Esophagus (tissue), 2 donors: ENCODE measurements at regions not wholly inside any gene's neighbourhood (a gene's known extent, or its start where the extent isn't known, plus 50 kb on each side); places are given as distances from the start of the nearest gene placed in this dataset.

Experiments used
- H3K27ac ChIP-seq, 2 donors: one replicate each; pipeline ENCODE4 v1.5.1; 2013; ENCODE audit warnings: low read depth in 2 of 2, mild to moderate bottlenecking in 2 of 2, inconsistent platforms in 1 of 2, low read length in 1 of 2, moderate library complexity in 1 of 2
- H3K27me3 ChIP-seq, 2 donors: one replicate each; pipeline ENCODE4 v1.6.1; 2013; ENCODE audit warnings: low read length in 2 of 2, control low read depth in 1 of 2, mild to moderate bottlenecking in 1 of 2; ENCODE audit not compliant: insufficient read depth in 2 of 2, control insufficient read depth in 1 of 2
- H3K36me3 ChIP-seq, 2 donors: one replicate each; pipeline ENCODE4 v1.6.1; 2013; ENCODE audit warnings: low read length in 1 of 2; ENCODE audit not compliant: control insufficient read depth in 2 of 2, insufficient read depth in 2 of 2
- H3K4me1 ChIP-seq, 2 donors: one replicate each; pipeline ENCODE4 v1.6.1; 2013; ENCODE audit warnings: low read length in 1 of 2; ENCODE audit not compliant: control insufficient read depth in 2 of 2, insufficient read depth in 2 of 2
- H3K4me3 ChIP-seq, 2 donors: one replicate each; pipeline ENCODE4 v1.5.1; 2013; ENCODE audit warnings: low read length in 2 of 2, mild to moderate bottlenecking in 2 of 2, low read depth in 1 of 2, moderate library complexity in 1 of 2
- H3K9me3 ChIP-seq, 2 donors: one replicate each; pipeline ENCODE4 v1.6.1; 2013; ENCODE audit warnings: mild to moderate bottlenecking in 2 of 2, low read depth in 1 of 2, low read length in 1 of 2, moderate library complexity in 1 of 2; ENCODE audit not compliant: control insufficient read depth in 2 of 2, insufficient read depth in 1 of 2
- WGBS, 2 donors: extraction: QIAGEN DNeasy Blood & Tissue Kit; methylation state at CpG; one replicate each; pipeline ENCODE4 v1.1.7; 2013; 5-methylcytosine and 5-hydroxymethylcytosine counted together
- donor health status: healthy with polysubstance abuse.
- donor health status: Bipolar disorder and iron deficiency.

DNA sequence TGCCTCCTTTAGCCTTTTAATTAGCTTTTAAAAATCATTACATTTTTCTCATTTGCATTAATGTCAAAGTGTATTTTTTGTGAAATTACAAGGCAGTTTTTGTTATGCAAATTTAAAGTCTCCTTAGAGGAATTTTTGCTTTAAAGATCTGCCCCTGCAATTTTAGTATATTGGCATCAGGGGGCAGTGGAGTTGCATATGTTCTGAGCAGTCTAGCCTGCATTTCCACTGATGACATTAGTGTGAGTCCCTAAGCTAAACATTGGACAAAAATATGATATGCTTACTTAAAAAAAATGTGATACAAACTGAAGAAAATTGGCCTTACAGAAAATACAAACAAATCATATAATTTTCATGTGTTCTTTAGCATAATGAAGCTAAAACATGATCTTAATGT, 426.5 kb downstream of the SLC4A3 start:
- H3K4me3 ChIP-seq, result no peak overlapping the region
- no peaks in the 10 kb centered on the region for H3K4me1 ChIP-seq
- H3K27me3 ChIP-seq, result no peaks in the 10 kb centered on the region
- no peaks in the 10 kb centered on the region for H3K9me3 ChIP-seq
- H3K36me3 ChIP-seq, result no peaks in the 10 kb centered on the region
- H3K27ac ChIP-seq, result no peak overlapping the region

DNA sequence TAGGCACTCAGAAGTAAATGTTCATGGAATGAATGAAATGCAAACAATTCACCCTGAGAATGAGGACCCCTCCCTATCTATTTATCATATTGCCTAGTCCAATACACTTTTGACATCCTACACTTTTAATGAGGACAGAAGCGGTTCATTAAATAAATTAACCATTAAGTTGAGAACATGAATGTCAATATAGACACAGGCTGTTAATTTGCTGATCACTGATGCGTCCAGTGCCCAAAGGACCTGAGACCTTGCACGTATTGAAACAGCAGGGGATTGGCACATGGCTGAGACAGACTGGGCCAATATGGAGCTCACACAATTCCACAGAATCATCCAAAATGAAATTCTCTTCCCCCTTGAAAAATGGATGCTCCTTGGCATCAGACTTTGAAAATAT, 430.0 kb downstream of the SLC4A3 start:
- Histone ChIP-seq H3K27me3 (no peaks in the 10 kb centered on the region), H3K36me3 (no peaks in the 10 kb centered on the region), H3K9me3 (peaks cover 0 to 2% of the 10 kb centered on the region in 2 donors), H3K4me3 (no peak overlapping the region), H3K4me1 (no peaks in the 10 kb centered on the region), H3K27ac (no peak overlapping the region)
- WGBS, 2 donors, result 81 to 86% methylated on average over 3 of the region's 3 CpGs

DNA sequence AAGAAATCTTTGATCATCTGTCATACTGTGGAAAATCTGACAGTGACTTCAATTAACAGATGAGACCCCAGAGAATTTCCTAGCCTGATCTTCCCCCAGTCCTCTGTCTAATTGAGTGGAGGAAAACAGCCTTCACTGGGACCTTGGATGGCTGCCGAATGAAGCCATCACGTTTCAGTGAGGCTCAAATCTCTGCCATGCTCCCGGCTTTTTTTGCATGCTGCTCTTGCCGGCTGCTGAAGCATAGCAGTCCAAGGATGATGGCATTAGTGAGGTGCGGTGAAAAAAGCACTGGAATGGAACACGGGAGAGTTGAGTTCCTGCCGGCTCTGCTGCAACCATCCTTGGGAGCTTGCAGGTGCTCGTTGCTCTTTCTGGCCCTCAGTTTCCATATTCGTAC, 430.5 kb downstream of the SLC4A3 start:
- H3K36me3 ChIP-seq, result no peaks in the 10 kb centered on the region
- peaks cover 0 to 2% of the 10 kb centered on the region in 2 donors for H3K9me3 ChIP-seq
- H3K4me3 ChIP-seq, result no peak overlapping the region
- H3K27me3 ChIP-seq, result peaks cover 0 to under 1% of the 10 kb centered on the region in 2 donors
- no peak overlapping the region for H3K27ac ChIP-seq
- 78 to 86% methylated on average over 9 of the region's 9 CpGs for WGBS, 2 donors
- H3K4me1 ChIP-seq, result peaks cover 0 to under 1% of the 10 kb centered on the region in 2 donors

DNA sequence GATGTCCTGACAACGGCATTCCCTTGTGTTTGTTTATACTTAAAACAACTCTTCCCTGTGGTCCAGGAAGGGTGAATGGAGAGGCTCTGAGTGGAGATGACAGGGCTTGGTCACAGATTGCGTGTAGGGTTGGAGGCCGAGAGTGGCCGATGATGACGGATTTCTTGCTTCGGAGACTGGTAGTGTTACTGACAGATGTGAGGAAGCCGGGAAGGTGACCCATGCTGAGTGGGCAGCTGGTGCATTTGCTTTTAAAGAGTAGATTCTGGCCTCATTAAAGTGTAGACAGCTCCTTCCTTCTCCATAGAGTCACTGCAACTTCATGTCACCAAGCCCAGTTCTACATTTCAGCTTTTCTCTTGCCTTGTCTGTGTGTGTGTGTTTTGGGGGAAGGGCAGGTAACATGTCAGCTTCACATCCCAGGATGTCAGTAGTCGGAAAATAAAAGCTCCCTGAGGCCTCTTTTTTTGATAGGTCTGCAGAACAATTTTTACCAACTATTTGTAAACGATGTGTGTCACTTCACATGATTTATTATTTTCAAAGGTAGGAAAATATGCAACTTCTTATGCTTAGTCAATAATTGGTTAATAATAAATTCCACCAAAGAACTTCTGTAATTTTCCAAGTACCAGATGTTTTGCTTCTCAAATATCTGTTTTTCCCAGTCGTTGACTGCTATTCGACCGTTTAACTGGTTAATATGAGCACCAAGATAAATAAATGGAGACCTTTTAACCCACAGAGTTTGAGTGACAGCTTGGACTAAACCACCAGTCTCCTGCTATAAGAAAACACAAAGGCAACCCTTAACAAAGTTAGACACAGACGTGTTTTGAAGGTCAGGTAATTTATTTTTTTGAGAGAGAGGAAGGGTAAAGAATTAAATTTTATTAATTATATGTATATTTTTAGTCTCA, 436.9 kb downstream of the SLC4A3 start:
- WGBS, 2 donors, result 52 to 54% methylated on average over 13 of the region's 13 CpGs
- H3K36me3 ChIP-seq, result no peaks in the 10 kb centered on the region

DNA sequence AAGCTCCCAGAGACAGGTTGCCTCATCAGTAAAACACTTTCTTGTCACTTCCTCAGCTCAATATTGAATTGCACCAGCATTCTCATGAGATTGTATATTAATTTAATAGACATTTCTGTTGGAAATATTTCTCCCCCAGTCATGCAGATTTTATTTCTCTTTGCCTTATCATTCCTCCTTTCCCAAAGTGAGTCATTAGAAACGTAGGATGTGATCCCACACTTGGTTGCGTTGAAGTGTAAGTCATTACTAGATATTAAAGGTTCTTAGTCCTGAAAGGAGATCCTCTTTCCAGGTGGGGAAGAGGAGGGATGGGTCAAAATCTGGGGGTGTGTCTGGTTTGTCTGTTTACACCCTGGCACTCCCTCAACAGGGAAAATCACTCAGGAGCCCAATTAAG, 438.2 kb downstream of the SLC4A3 start:
- Histone ChIP-seq H3K36me3 (no peaks in the 10 kb centered on the region), H3K9me3 (peaks cover 0 to 2% of the 10 kb centered on the region in 2 donors), H3K4me1 (peaks cover 0 to 2% of the 10 kb centered on the region in 2 donors), H3K4me3 (no peak overlapping the region), H3K27me3 (peaks cover 0 to 3% of the 10 kb centered on the region in 2 donors), H3K27ac (no peak overlapping the region)
- 75 to 82% methylated on average over 2 of the region's 2 CpGs for WGBS, 2 donors

More for the DNA sequence above, 436.9 kb downstream of the SLC4A3 start:
- Histone ChIP-seq H3K4me1 (peaks cover 0 to 2% of the 10 kb centered on the region in 2 donors), H3K27me3 (peaks cover 0 to 3% of the 10 kb centered on the region in 2 donors), H3K27ac (no peak overlapping the region), H3K4me3 (no peak overlapping the region), H3K9me3 (peaks cover 0 to 2% of the 10 kb centered on the region in 2 donors)

DNA sequence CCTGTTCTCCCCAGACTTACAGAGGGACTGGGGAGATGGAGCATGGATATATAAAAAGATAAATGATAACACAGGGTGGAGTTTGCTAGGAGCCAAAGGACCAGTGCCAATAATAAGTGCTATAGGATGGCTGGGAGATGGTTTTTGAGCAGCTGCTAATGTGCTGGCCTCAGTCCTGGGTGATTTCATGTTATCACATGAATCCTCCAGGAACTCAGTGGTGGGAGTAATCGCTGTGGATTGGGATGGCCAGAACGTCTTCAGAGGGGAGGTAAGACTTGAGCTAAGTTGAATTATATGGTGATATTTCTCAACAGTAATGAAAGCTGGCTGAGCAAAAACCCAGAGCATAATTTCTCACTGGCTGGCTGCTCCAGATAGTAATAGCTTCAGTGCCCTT, 441.4 kb downstream of the SLC4A3 start:
- H3K9me3 ChIP-seq, result no peaks in the 10 kb centered on the region
- H3K4me3 ChIP-seq, result no peak overlapping the region
- no peaks in the 10 kb centered on the region for H3K27me3 ChIP-seq
- H3K4me1 ChIP-seq, result no peaks in the 10 kb centered on the region
- H3K27ac ChIP-seq, result no peak overlapping the region
- H3K36me3 ChIP-seq, result no peaks in the 10 kb centered on the region
- 34 to 41% methylated on average over 2 of the region's 2 CpGs for WGBS, 2 donors

DNA sequence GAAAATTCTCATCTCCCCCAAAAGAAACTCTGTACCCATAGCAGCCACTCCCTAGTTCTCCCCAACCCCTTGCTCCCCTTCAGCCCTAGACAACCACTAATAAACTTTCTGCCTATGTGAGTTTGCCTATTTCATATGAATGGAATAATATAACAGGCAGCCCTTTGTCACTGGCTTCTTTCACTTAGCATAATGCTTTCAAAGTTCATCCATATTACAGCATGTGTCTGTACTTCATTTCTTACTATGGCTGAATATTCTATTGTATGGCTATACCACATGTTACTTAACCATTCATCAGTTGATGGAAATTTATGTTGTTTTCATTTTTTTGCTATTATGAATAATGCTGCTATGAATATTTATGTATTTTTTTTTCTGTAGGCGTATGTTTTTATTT, 442.9 kb downstream of the SLC4A3 start:
- 96 to 97% methylated on average over 1 of the region's 1 CpG for WGBS, 2 donors
- no peak overlapping the region for H3K4me3 ChIP-seq
- H3K27me3 ChIP-seq, result no peaks in the 10 kb centered on the region

DNA sequence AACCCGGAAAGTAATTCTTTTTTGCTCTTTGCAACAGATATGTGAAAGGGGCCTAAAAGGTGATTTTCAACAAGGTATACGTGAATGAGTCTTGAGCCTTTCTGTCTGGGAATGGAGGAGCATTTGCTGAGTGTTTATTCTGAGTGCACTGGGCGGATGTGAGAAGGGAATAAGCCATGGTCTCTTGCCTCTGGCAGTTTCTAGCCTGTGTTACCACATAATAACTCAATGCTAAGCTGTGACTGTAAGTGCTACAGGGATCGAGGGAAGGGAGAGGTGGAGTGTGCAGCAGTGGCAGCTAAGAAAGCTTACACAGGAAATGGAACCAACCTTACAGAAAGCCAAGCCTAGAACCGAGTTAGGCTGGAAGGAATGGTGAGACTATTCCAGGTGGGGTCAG, 444.3 kb downstream of the SLC4A3 start:
- Histone ChIP-seq H3K9me3 (no peaks in the 10 kb centered on the region), H3K27me3 (no peaks in the 10 kb centered on the region), H3K4me1 (no peaks in the 10 kb centered on the region), H3K36me3 (no peaks in the 10 kb centered on the region), H3K4me3 (no peak overlapping the region), H3K27ac (no peak overlapping the region)
- WGBS, 2 donors, result 76 to 82% methylated on average over 5 of the region's 5 CpGs

More for the DNA sequence above, 442.9 kb downstream of the SLC4A3 start:
- H3K9me3 ChIP-seq, result no peaks in the 10 kb centered on the region
- H3K27ac ChIP-seq, result no peak overlapping the region
- no peaks in the 10 kb centered on the region for H3K4me1 ChIP-seq
- no peaks in the 10 kb centered on the region for H3K36me3 ChIP-seq

DNA sequence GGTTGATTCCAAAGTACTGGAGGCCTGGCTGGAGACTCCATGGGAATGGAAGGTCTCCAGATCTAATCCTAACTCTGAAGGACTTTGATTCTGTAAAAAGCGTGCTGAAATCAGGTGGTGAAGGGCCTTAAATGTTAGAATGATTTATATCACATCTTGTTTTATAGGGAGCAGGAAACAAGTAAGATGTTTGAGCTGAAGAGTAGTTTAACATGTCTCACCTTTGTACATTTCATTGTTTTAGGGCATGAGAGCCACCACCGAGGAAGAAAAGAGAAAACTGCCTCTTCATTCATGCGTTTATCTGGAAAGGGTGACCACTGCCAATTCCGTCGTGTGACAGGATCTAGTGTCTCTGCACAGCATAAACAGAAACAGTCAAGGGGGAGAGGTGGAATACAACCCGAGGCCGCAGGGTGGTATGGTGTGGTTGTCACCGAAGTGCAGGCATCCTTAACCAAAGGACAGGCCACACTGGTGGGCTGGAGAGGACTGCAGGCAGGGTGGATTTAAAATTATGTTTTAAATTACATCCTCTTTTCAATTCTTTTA, 445.3 kb downstream of the SLC4A3 start:
- 84% methylated on average over 8 of the region's 8 CpGs for WGBS, 2 donors
- H3K27ac ChIP-seq, result no peak overlapping the region
- no peak overlapping the region for H3K4me3 ChIP-seq
- H3K9me3 ChIP-seq, result no peaks in the 10 kb centered on the region
- H3K4me1 ChIP-seq, result no peaks in the 10 kb centered on the region
- H3K27me3 ChIP-seq, result no peaks in the 10 kb centered on the region
- H3K36me3 ChIP-seq, result no peaks in the 10 kb centered on the region

DNA sequence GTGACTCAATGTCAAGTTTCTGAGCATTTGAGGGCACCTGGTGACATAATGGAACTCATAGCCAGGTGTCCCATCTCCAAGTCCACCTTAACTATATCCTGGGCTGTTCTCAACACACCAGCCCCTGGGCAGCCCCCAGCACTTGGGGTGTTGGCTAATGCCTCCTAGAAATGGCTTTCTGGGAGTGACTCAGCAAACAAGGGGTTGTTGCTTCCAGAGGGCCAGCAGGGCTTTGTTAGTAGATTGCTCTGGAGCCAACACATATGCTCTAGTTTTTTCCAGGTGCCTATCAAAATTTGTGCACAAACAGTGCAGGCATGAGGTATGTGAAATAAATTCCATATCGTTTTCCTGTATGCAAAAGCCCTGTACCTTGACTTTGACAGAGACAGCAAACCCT, 448.4 kb downstream of the SLC4A3 start:
- Histone ChIP-seq H3K4me3 (no peak overlapping the region), H3K27ac (no peak overlapping the region), H3K4me1 (no peaks in the 10 kb centered on the region), H3K27me3 (no peaks in the 10 kb centered on the region), H3K36me3 (no peaks in the 10 kb centered on the region), H3K9me3 (no peaks in the 10 kb centered on the region)
- 41 to 75% methylated on average over 1 of the region's 1 CpG for WGBS, 2 donors
